C4-2B (cell line): ENCODE measurements at regions not wholly inside any gene's neighbourhood (a gene's known extent, or its start where the extent isn't known, plus 50 kb on each side); places are given as distances from the start of the nearest gene placed in this dataset.

ENCODE experiments used
- ZFX ChIP-seq: fragments of 450-650 bp; IDR thresholded peaks from 2 replicates; pipeline ENCODE4 v1.6.1; 2017
- TF ChIP-seq, protein P1 (sequence below): fragments of 450-650 bp; conservative IDR thresholded peaks from 2 replicates; pipeline ENCODE4 v1.5.1; 2017; ENCODE audit warnings: mild to moderate bottlenecking

DNA sequence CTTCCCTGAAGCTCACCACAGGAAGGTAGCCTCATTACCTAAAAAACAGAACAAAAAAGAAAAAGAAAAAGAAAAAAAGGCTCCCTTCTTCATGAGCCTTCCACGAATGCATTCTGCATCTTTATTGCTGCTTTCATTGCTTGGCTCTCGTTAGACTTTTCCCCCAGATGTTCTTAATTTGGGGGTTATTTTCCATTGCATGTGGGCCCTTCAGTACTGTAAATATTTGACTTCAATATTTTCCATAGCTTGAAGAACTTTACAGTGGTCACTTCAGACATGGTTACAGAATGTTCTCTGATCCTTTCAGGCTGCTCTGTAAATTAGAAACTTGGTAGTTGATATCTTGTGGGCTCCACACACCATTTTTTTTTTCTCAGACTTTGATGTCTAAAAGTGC is 65.6 kb upstream of the COPS8 start:
- TF ChIP-seq, protein P1, sequence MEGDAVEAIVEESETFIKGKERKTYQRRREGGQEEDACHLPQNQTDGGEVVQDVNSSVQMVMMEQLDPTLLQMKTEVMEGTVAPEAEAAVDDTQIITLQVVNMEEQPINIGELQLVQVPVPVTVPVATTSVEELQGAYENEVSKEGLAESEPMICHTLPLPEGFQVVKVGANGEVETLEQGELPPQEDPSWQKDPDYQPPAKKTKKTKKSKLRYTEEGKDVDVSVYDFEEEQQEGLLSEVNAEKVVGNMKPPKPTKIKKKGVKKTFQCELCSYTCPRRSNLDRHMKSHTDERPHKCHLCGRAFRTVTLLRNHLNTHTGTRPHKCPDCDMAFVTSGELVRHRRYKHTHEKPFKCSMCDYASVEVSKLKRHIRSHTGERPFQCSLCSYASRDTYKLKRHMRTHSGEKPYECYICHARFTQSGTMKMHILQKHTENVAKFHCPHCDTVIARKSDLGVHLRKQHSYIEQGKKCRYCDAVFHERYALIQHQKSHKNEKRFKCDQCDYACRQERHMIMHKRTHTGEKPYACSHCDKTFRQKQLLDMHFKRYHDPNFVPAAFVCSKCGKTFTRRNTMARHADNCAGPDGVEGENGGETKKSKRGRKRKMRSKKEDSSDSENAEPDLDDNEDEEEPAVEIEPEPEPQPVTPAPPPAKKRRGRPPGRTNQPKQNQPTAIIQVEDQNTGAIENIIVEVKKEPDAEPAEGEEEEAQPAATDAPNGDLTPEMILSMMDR, result no peak
- no peak for TF ChIP-seq ZFX
